ENCODE measurements at regions not wholly inside any gene's neighbourhood (a gene's known extent, or its start where the extent isn't known, plus 50 kb on each side); places are given as distances from the start of the nearest gene placed in this dataset.

GRCh38 chr2:81225756-81226155, 921.2 kb upstream of the LRRTM1 start:
- no peak for DNase-seq

GRCh38 chr2:81213598-81213997, 909.0 kb upstream of the LRRTM1 start:
- no peak for DNase-seq

GRCh38 chr2:81206216-81206615, 901.7 kb upstream of the LRRTM1 start:
- DNase-seq, result no peak

GRCh38 chr2:81196933-81197628, 892.5 kb upstream of the LRRTM1 start:
- no peak for DNase-seq

GRCh38 chr2:81196383-81196851, 891.9 kb upstream of the LRRTM1 start:
- no peak for DNase-seq

- no peak for DNase-seq
Observed at GRCh38 chr2:81195774-81196382, 891.3 kb upstream of the LRRTM1 start.

GRCh38 chr2:81195017-81195773, 890.6 kb upstream of the LRRTM1 start:
- no peak for DNase-seq

GRCh38 chr2:81194581-81194980, 890.0 kb upstream of the LRRTM1 start:
- no peak for DNase-seq

GRCh38 chr2:81194176-81194575, 889.6 kb upstream of the LRRTM1 start:
- DNase-seq, result no peak

- no peak for DNase-seq
Observed at GRCh38 chr2:81181845-81182244, 877.3 kb upstream of the LRRTM1 start.

GRCh38 chr2:81171447-81171846, 866.9 kb upstream of the LRRTM1 start:
- DNase-seq, result no peak

GRCh38 chr2:81163583-81163982, 859.0 kb upstream of the LRRTM1 start:
- no peak for DNase-seq

GRCh38 chr2:81158505-81158904, 854.0 kb upstream of the LRRTM1 start:
- DNase-seq, result no peak

GRCh38 chr2:81148323-81148722, 843.8 kb upstream of the LRRTM1 start:
- DNase-seq, result no peak

GRCh38 chr2:81136296-81136695, 831.7 kb upstream of the LRRTM1 start:
- no peak for DNase-seq

GRCh38 chr2:81097361-81097760, 792.8 kb upstream of the LRRTM1 start:
- no peak for DNase-seq

- no peak for DNase-seq
Observed at GRCh38 chr2:81093031-81093430, 788.5 kb upstream of the LRRTM1 start.

GRCh38 chr2:81087646-81088045, 783.1 kb upstream of the LRRTM1 start:
- no peak for DNase-seq

- no peak for DNase-seq
Observed at GRCh38 chr2:81084101-81084500, 779.5 kb upstream of the LRRTM1 start.

- no peak for DNase-seq
Observed at GRCh38 chr2:81078631-81079030, 774.1 kb upstream of the LRRTM1 start.

GRCh38 chr2:81078102-81078501, 773.5 kb upstream of the LRRTM1 start:
- no peak for DNase-seq

GRCh38 chr2:81077396-81077795, 772.8 kb upstream of the LRRTM1 start:
- no peak for DNase-seq

- DNase-seq, result no peak
Observed at GRCh38 chr2:81073412-81073811, 768.9 kb upstream of the LRRTM1 start.

- no peak for DNase-seq
Observed at GRCh38 chr2:81068144-81068543, 763.6 kb upstream of the LRRTM1 start.

Measured in 8988T (cell line).